Transverse colon (tissue), 4 donors: ENCODE measurements at regions not wholly inside any gene's neighbourhood (a gene's known extent, or its start where the extent isn't known, plus 50 kb on each side); places are given as distances from the start of the nearest gene placed in this dataset.

Experiments used
- CTCF ChIP-seq, 5 experiments: fragments of 200-600 bp in 3 of 5; fragments of 450-650 bp in 2 of 5; sonication (generic) in 3 of 5; IDR thresholded peaks; 1 replicate in 2 of 5; 2 replicates in 3 of 5; pipeline ENCODE4 v1.5.1; 2016 to 2017; ENCODE audit warnings: antibody characterized with exemption in 5 of 5, inconsistent platforms in 3 of 5, mild to moderate bottlenecking in 2 of 5, moderate library complexity in 1 of 5
- EP300 ChIP-seq: sonication (generic); formaldehyde crosslinking; IDR thresholded peaks from one replicate; pipeline ENCODE4 v1.6.1; 2017; ENCODE audit warnings: antibody characterized with exemption, low read depth
- POLR2A ChIP-seq: fragments of 450-650 bp; IDR thresholded peaks from one replicate; pipeline ENCODE4 v1.6.1; 2016; ENCODE audit warnings: antibody characterized with exemption, mild to moderate bottlenecking, moderate library complexity
- POLR2AphosphoS5 ChIP-seq, 3 donors: sonication (generic); formaldehyde crosslinking; IDR thresholded peaks; one replicate each; pipeline ENCODE4 v1.6.1; 2016; ENCODE audit warnings: antibody characterized with exemption in 3 of 3

GRCh38 chr11:21897752-21898151 lies 295.1 kb upstream of the ANO5 start:
- no peak for TF ChIP-seq CTCF (IDR thresholded peaks at IDR 0.05)
- TF ChIP-seq POLR2AphosphoS5 (IDR thresholded peaks at IDR 0.05) = no peak
- TF ChIP-seq POLR2A = no peak
- no peak for TF ChIP-seq EP300
